ENCODE measurements at regions not wholly inside any gene's neighbourhood (a gene's known extent, or its start where the extent isn't known, plus 50 kb on each side); places are given as distances from the start of the nearest gene placed in this dataset.

GRCh38 chr2:219830353-219830738, 202.9 kb downstream of the SLC4A3 start:
- H3K9me3 Mint-ChIP-seq: peaks cover 0 to 4% (median 0%) of the 10 kb centered on the region in 11 donors
- intact Hi-C loops (cut with micrococcal nuclease): no loop called here
- no peak overlapping the region for H3K27ac ChIP-seq (ENCODE audit: low read depth, low read length)
- CTCF ChIA-PET: no interaction called here
- no peaks in the 10 kb centered on the region for H3K36me3 Mint-ChIP-seq
- no peak overlapping the region for H3K4me3 Mint-ChIP-seq
- no peaks in the 10 kb centered on the region for H3K36me3 ChIP-seq (ENCODE audit: control insufficient read depth in 2 of 3, insufficient read depth in 3 of 3, low read length in 3 of 3)
- H3K27ac Mint-ChIP-seq: no peak overlapping the region
- no peaks in the 10 kb centered on the region for H3K4me1 Mint-ChIP-seq
- no peaks in the 10 kb centered on the region for H3K9me3 ChIP-seq (ENCODE audit: control insufficient read depth in 2 of 3, low read length in 3 of 3)
- ATAC-seq (no peak), DNase-seq (no peak)
- POLR2A ChIA-PET: no interaction called here
- H3K4me1 ChIP-seq (ENCODE audit: control insufficient read depth in 2 of 2, insufficient read depth in 2 of 2, low read length in 2 of 2): no peaks in the 10 kb centered on the region
- H3K27me3 Mint-ChIP-seq: peaks cover 0 to 12% (median 0%) of the 10 kb centered on the region in 5 donors
- H3K27me3 ChIP-seq (ENCODE audit: control insufficient read depth in 2 of 2, insufficient read depth in 2 of 2, low read length in 2 of 2): no peaks in the 10 kb centered on the region
- H3K4me3 ChIP-seq (ENCODE audit: low read length): no peak overlapping the region

- ATAC-seq: no peak
- Mint-ChIP-seq H3K9me3 (peaks cover 0 to 4% (median 0%) of the 10 kb centered on the region in 11 donors), H3K36me3 (no peaks in the 10 kb centered on the region), H3K27ac (no peak overlapping the region), H3K27me3 (peaks cover 0 to 12% (median 4%) of the 10 kb centered on the region in 5 donors), H3K4me1 (no peaks in the 10 kb centered on the region), H3K4me3 (no peak overlapping the region)
- CTCF ChIA-PET: no interaction called here
- no peak overlapping the region for H3K27ac ChIP-seq (ENCODE audit: low read depth, low read length)
- H3K36me3 ChIP-seq (ENCODE audit: control insufficient read depth in 2 of 3, insufficient read depth in 3 of 3, low read length in 3 of 3): no peaks in the 10 kb centered on the region
- H3K9me3 ChIP-seq (ENCODE audit: control insufficient read depth in 2 of 3, low read length in 3 of 3): no peaks in the 10 kb centered on the region
- DNase-seq: no peak
- H3K4me1 ChIP-seq (ENCODE audit: control insufficient read depth in 2 of 2, insufficient read depth in 2 of 2, low read length in 2 of 2): no peaks in the 10 kb centered on the region
- intact Hi-C loops (cut with micrococcal nuclease): no loop called here
- POLR2A ChIA-PET: no interaction called here
- no peaks in the 10 kb centered on the region for H3K27me3 ChIP-seq (ENCODE audit: control insufficient read depth in 2 of 2, insufficient read depth in 2 of 2, low read length in 2 of 2)
- H3K4me3 ChIP-seq (ENCODE audit: low read length): no peak overlapping the region
Measured at GRCh38 chr2:219831957-219832356, 204.5 kb downstream of the SLC4A3 start.

DNA sequence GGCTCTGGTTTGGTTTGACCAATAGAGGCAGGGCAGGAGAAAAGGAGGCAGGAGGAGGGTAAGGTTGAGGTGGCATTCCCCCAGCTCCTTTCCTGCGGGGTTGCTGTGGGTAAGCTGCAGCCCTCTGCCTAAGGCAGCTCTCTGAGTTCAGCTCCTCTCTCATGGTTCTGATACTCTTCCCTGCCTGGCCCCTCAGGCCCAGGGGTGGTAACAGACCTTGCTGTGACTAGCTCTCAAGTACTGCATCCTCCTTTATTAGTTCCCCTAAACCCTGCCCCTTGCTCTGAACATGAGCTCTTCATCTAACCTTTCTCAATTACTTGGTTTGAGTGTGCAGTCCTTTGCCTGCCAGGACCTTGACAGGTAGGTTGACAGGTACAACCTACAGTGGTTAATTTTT, 205.5 kb downstream of the SLC4A3 start:
- no peak overlapping the region for H3K4me3 Mint-ChIP-seq
- no peaks in the 10 kb centered on the region for H3K36me3 ChIP-seq (ENCODE audit: control insufficient read depth in 2 of 3, insufficient read depth in 3 of 3, low read length in 3 of 3)
- intact Hi-C loops (cut with micrococcal nuclease): no loop called here
- ChIA-PET CTCF (no interaction called here), POLR2A (no interaction called here)
- H3K27ac Mint-ChIP-seq: no peak overlapping the region
- peaks cover 0 to 12% (median 4%) of the 10 kb centered on the region in 5 donors for H3K27me3 Mint-ChIP-seq
- no peaks in the 10 kb centered on the region for H3K4me1 Mint-ChIP-seq
- H3K27me3 ChIP-seq (ENCODE audit: control insufficient read depth in 2 of 2, insufficient read depth in 2 of 2, low read length in 2 of 2): no peaks in the 10 kb centered on the region
- no peaks in the 10 kb centered on the region for H3K9me3 ChIP-seq (ENCODE audit: control insufficient read depth in 2 of 3, low read length in 3 of 3)
- ATAC-seq: no peak
- H3K27ac ChIP-seq (ENCODE audit: low read depth, low read length): no peak overlapping the region
- H3K36me3 Mint-ChIP-seq: no peaks in the 10 kb centered on the region
- no peaks in the 10 kb centered on the region for H3K4me1 ChIP-seq (ENCODE audit: control insufficient read depth in 2 of 2, insufficient read depth in 2 of 2, low read length in 2 of 2)
- H3K9me3 Mint-ChIP-seq: peaks cover 0 to 4% (median 0%) of the 10 kb centered on the region in 11 donors
- H3K4me3 ChIP-seq (ENCODE audit: low read length): no peak overlapping the region
- DNase-seq: no peak

DNA sequence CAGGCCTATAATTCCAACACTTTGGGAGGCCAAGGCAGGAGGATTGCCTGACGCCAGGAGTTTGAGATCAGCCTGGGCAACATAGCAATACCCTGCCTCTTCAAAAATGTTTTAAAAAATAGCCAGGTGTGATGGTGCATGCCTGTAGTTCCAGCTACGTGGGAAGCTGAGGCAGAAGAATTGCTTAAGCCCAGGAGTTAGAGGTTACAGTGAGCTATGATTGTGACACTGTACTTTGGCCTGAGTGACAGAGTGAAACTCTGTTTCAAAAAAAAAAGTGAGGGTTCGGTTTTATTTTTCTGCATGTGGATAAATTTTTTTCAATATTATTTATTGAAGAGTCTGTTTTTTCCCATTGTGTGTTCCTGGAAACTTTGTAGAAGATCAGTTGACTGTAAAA, 208.1 kb downstream of the SLC4A3 start:
- H3K4me1 ChIP-seq (ENCODE audit: control insufficient read depth in 2 of 2, insufficient read depth in 2 of 2, low read length in 2 of 2): no peaks in the 10 kb centered on the region
- CTCF ChIA-PET: no interaction called here
- intact Hi-C loops (cut with micrococcal nuclease): no loop called here

DNA sequence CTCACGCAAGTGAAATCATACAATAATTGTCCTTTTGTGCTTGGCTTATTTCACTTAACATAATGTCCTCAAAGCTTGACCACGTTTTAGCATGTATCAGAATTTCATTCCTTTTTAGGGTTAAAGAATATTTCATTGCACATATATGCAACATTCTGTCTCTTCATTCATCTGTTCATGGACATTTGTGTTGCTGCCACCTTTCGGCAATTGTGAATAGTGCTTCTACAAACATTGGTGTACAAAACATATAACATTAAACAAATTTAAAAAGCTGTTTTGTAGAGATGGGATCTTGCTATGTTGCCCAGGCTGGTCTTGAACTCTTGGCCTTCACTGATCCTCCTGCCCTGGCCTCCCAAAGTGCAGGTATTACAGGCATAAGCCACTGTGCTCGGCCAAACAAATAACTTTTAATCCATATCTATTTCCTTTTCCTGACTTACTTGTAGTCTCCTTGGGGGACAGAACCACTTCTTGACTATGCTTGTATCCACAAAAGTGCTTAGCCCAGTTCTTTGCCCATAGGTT, 209.3 kb downstream of the SLC4A3 start:
- DNase-seq (no peak), ATAC-seq (no peak)
- no peaks in the 10 kb centered on the region for H3K4me1 Mint-ChIP-seq
- intact Hi-C loops (cut with micrococcal nuclease): no loop called here
- Histone ChIP-seq H3K4me3 (ENCODE audit: low read length) (no peak overlapping the region), H3K27me3 (ENCODE audit: control insufficient read depth in 2 of 2, insufficient read depth in 2 of 2, low read length in 2 of 2) (no peaks in the 10 kb centered on the region), H3K4me1 (ENCODE audit: control insufficient read depth in 2 of 2, insufficient read depth in 2 of 2, low read length in 2 of 2) (no peaks in the 10 kb centered on the region), H3K9me3 (ENCODE audit: control insufficient read depth in 2 of 3, low read length in 3 of 3) (no peaks in the 10 kb centered on the region), H3K27ac (ENCODE audit: low read depth, low read length) (no peak overlapping the region), H3K36me3 (ENCODE audit: control insufficient read depth in 2 of 3, insufficient read depth in 3 of 3, low read length in 3 of 3) (no peaks in the 10 kb centered on the region)
- POLR2A ChIA-PET: no interaction called here
- H3K9me3 Mint-ChIP-seq: no peaks in the 10 kb centered on the region
- H3K4me3 Mint-ChIP-seq: no peak overlapping the region
- CTCF ChIA-PET: no interaction called here
- H3K27me3 Mint-ChIP-seq: peaks cover 0 to 17% (median 4%) of the 10 kb centered on the region in 5 donors
- H3K36me3 Mint-ChIP-seq: no peaks in the 10 kb centered on the region
- H3K27ac Mint-ChIP-seq: no peak overlapping the region

More for the DNA sequence above, 208.1 kb downstream of the SLC4A3 start:
- Mint-ChIP-seq H3K4me1 (no peaks in the 10 kb centered on the region), H3K27me3 (peaks cover 0 to 18% (median 4%) of the 10 kb centered on the region in 5 donors), H3K9me3 (peaks cover 0 to 3% (median 0%) of the 10 kb centered on the region in 11 donors), H3K27ac (no peak overlapping the region), H3K36me3 (no peaks in the 10 kb centered on the region), H3K4me3 (no peak overlapping the region)
- DNase-seq: no peak
- Histone ChIP-seq H3K27me3 (ENCODE audit: control insufficient read depth in 2 of 2, insufficient read depth in 2 of 2, low read length in 2 of 2) (no peaks in the 10 kb centered on the region), H3K4me3 (ENCODE audit: low read length) (no peak overlapping the region), H3K27ac (ENCODE audit: low read depth, low read length) (no peak overlapping the region), H3K9me3 (ENCODE audit: control insufficient read depth in 2 of 3, low read length in 3 of 3) (no peaks in the 10 kb centered on the region), H3K36me3 (ENCODE audit: control insufficient read depth in 2 of 3, insufficient read depth in 3 of 3, low read length in 3 of 3) (no peaks in the 10 kb centered on the region)
- ATAC-seq: no peak
- POLR2A ChIA-PET: no interaction called here

GRCh38 chr2:219844401-219845091, 217.1 kb downstream of the SLC4A3 start:
- H3K36me3 Mint-ChIP-seq: no peaks in the 10 kb centered on the region
- H3K4me1 Mint-ChIP-seq: no peaks in the 10 kb centered on the region
- H3K4me3 Mint-ChIP-seq: no peak overlapping the region
- peaks cover 0 to 25% (median 21%) of the 10 kb centered on the region in 5 donors for H3K27me3 Mint-ChIP-seq
- H3K4me3 ChIP-seq (ENCODE audit: low read length): no peak overlapping the region
- H3K27ac Mint-ChIP-seq: no peak overlapping the region
- no peaks in the 10 kb centered on the region for H3K36me3 ChIP-seq (ENCODE audit: control insufficient read depth in 2 of 3, insufficient read depth in 3 of 3, low read length in 3 of 3)
- POLR2A ChIA-PET: no interaction called here
- peaks cover 0 to 3% (median 0%) of the 10 kb centered on the region in 11 donors for H3K9me3 Mint-ChIP-seq
- H3K27ac ChIP-seq (ENCODE audit: low read depth, low read length): no peak overlapping the region
- DNase-seq (no peak), ATAC-seq (no peak)
- CTCF ChIA-PET: no interaction called here
- no peaks in the 10 kb centered on the region for H3K27me3 ChIP-seq (ENCODE audit: control insufficient read depth in 2 of 2, insufficient read depth in 2 of 2, low read length in 2 of 2)
- no peaks in the 10 kb centered on the region for H3K4me1 ChIP-seq (ENCODE audit: control insufficient read depth in 2 of 2, insufficient read depth in 2 of 2, low read length in 2 of 2)
- H3K9me3 ChIP-seq (ENCODE audit: control insufficient read depth in 2 of 3, low read length in 3 of 3): no peaks in the 10 kb centered on the region
- intact Hi-C loops (cut with micrococcal nuclease): no loop called here

DNA sequence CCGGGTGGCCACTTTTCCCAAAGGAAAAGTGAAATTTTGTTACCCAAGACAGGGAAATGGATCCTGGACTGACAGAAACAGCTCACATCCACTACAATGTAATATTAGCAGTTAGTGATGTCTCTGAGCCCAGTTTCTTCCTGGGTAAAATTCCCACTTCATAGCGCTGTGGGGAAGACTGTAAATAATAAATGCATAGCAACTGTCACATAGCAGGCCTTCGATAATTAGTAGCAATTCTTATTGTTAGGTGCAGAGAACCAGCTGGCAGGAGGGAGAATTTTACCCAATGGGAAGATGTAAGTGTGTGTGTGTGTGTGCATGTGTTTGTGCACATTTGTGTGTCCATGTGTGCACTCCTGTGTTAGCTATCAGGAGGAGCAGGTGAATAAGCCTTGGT, 221.5 kb downstream of the SLC4A3 start:
- Histone ChIP-seq H3K4me1 (ENCODE audit: control insufficient read depth in 2 of 2, insufficient read depth in 2 of 2, low read length in 2 of 2) (no peaks in the 10 kb centered on the region), H3K36me3 (ENCODE audit: control insufficient read depth in 2 of 3, insufficient read depth in 3 of 3, low read length in 3 of 3) (no peaks in the 10 kb centered on the region), H3K4me3 (ENCODE audit: low read length) (no peak overlapping the region), H3K27ac (ENCODE audit: low read depth, low read length) (no peak overlapping the region), H3K9me3 (ENCODE audit: control insufficient read depth in 2 of 3, low read length in 3 of 3) (no peaks in the 10 kb centered on the region), H3K27me3 (ENCODE audit: control insufficient read depth in 2 of 2, insufficient read depth in 2 of 2, low read length in 2 of 2) (no peaks in the 10 kb centered on the region)
- DNase-seq (no peak), ATAC-seq (no peak)
- H3K4me1 Mint-ChIP-seq: no peaks in the 10 kb centered on the region
- no peaks in the 10 kb centered on the region for H3K36me3 Mint-ChIP-seq
- intact Hi-C loops (cut with micrococcal nuclease): no loop called here
- peaks cover 2 to 39% (median 38%) of the 10 kb centered on the region in 5 donors for H3K27me3 Mint-ChIP-seq
- no peak overlapping the region for H3K27ac Mint-ChIP-seq
- H3K4me3 Mint-ChIP-seq: no peak overlapping the region
- peaks cover 0 to 16% (median 0%) of the 10 kb centered on the region in 11 donors for H3K9me3 Mint-ChIP-seq
- ChIA-PET POLR2A (no interaction called here), CTCF (no interaction called here)
